Gastrocnemius medialis (tissue), 4 donors: ENCODE measurements at regions not wholly inside any gene's neighbourhood (a gene's known extent, or its start where the extent isn't known, plus 50 kb on each side); places are given as distances from the start of the nearest gene placed in this dataset.

ENCODE experiments used
- CTCF ChIP-seq, 5 experiments: fragments of 450-650 bp in 3 of 5; fragments of 200-600 bp in 2 of 5; sonication (generic) in 2 of 5; IDR thresholded peaks in 4 of 5; conservative IDR thresholded peaks in 1 of 5; 1 replicate in 4 of 5; 2 replicates in 1 of 5; pipeline ENCODE4 v1.5.1; 2016 to 2019; ENCODE audit warnings: antibody characterized with exemption in 5 of 5, mild to moderate bottlenecking in 3 of 5, moderate library complexity in 3 of 5
- POLR2A ChIP-seq, 2 donors: fragments of 450-650 bp; IDR thresholded peaks; one replicate each; pipeline ENCODE4 v1.6.1; 2017; ENCODE audit warnings: antibody characterized with exemption in 2 of 2, mild to moderate bottlenecking in 2 of 2, moderate library complexity in 2 of 2

GRCh38 chr22:44424867-44425693, 73.0 kb downstream of the RTL6 start:
- TF ChIP-seq CTCF (IDR thresholded peaks at IDR 0.05 in 4 of 5, conservative IDR thresholded peaks at IDR 0.05 in 1 of 5), result no peak
- TF ChIP-seq POLR2A (IDR thresholded peaks at IDR 0.05), result no peak
